Tibial nerve (tissue), 4 donors: ENCODE measurements at regions not wholly inside any gene's neighbourhood (a gene's known extent, or its start where the extent isn't known, plus 50 kb on each side); places are given as distances from the start of the nearest gene placed in this dataset.

Experiments
- DNase-seq, 2 donors: peaks; one replicate each; pipeline ENCODE4 v3.0.0-alpha.2; 2019; ENCODE audit warnings: low spot score in 2 of 2
- H3K27ac ChIP-seq, 4 donors: fragments of 200-600 bp; sonication (generic) in 3 of 4; one replicate each; pipeline ENCODE4 v1.5.1; 2017 to 2019; ENCODE audit warnings: mild to moderate bottlenecking in 1 of 4
- H3K27me3 ChIP-seq, 2 donors: fragments of 200-600 bp; sonication (generic) in 1 of 2; one replicate each; pipeline versions ENCODE4 v1.5.1 to v1.6.0; 2017 to 2019
- H3K36me3 ChIP-seq, 3 donors: fragments of 200-600 bp; sonication (generic); one replicate each; pipeline ENCODE4 v1.5.1; 2018 to 2019
- H3K4me1 ChIP-seq, 4 donors: fragments of 200-600 bp; sonication (generic) in 3 of 4; one replicate each; pipeline ENCODE4 v1.5.1; 2017 to 2019
- H3K4me3 ChIP-seq, 4 donors: fragments of 200-600 bp; sonication (generic) in 3 of 4; one replicate each; pipeline ENCODE4 v1.5.1; 2017 to 2019; ENCODE audit warnings: mild to moderate bottlenecking in 1 of 4, moderate library complexity in 1 of 4
- H3K9me3 ChIP-seq, 4 donors: fragments of 200-600 bp; sonication (generic) in 3 of 4; one replicate each; pipeline ENCODE4 v1.5.1; 2017 to 2019
- EP300 ChIP-seq, 2 donors: sonication (generic); formaldehyde crosslinking; IDR thresholded peaks; one replicate each; pipeline ENCODE4 v1.6.1; 2017; ENCODE audit warnings: antibody characterized with exemption in 2 of 2, mild to moderate bottlenecking in 1 of 2
- POLR2A ChIP-seq, 2 donors: fragments of 450-650 bp; IDR thresholded peaks; one replicate each; pipeline ENCODE4 v1.6.1; 2017; ENCODE audit warnings: antibody characterized with exemption in 2 of 2, mild to moderate bottlenecking in 2 of 2, moderate library complexity in 2 of 2
- WGBS, 2 donors: methylation state at CpG; one replicate each; pipeline ENCODE4 v1.1.5; 2018; 5-methylcytosine and 5-hydroxymethylcytosine counted together
- TF ChIP-seq, protein P1 (sequence below), 5 experiments: fragments of 200-600 bp in 3 of 5; fragments of 450-650 bp in 2 of 5; sonication (generic) in 3 of 5; IDR thresholded peaks; one replicate each; pipeline ENCODE4 v1.5.1; 2016 to 2019; ENCODE audit warnings: antibody characterized with exemption in 5 of 5, mild to moderate bottlenecking in 3 of 5, moderate library complexity in 2 of 5

DNA sequence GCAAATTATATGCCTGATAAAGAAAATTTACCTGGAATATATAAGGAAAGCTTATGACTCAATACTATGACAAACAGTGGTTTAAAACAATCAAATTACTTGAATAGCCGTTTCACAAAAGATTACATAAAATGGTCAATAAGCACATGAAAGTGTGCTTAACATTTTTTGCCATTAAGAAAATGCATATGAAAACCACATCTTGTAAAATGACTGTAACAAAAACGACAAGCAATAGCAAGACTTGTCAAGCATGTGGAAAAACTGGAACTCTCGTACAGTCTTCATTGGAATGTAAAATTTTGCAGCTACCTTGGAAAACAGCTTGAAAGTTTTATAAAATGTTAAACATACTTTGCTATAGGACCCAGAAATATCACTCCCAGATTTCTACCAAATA, 1110.3 kb downstream of the NAALADL2 start:
- TF ChIP-seq POLR2A (IDR thresholded peaks at IDR 0.05): no peak
- no peak for TF ChIP-seq EP300 (IDR thresholded peaks at IDR 0.05)
- TF ChIP-seq, protein P1, sequence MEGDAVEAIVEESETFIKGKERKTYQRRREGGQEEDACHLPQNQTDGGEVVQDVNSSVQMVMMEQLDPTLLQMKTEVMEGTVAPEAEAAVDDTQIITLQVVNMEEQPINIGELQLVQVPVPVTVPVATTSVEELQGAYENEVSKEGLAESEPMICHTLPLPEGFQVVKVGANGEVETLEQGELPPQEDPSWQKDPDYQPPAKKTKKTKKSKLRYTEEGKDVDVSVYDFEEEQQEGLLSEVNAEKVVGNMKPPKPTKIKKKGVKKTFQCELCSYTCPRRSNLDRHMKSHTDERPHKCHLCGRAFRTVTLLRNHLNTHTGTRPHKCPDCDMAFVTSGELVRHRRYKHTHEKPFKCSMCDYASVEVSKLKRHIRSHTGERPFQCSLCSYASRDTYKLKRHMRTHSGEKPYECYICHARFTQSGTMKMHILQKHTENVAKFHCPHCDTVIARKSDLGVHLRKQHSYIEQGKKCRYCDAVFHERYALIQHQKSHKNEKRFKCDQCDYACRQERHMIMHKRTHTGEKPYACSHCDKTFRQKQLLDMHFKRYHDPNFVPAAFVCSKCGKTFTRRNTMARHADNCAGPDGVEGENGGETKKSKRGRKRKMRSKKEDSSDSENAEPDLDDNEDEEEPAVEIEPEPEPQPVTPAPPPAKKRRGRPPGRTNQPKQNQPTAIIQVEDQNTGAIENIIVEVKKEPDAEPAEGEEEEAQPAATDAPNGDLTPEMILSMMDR (IDR thresholded peaks at IDR 0.05): no peak
- no peak overlapping the region for H3K27ac ChIP-seq
- no peak for DNase-seq
- H3K36me3 ChIP-seq: no peaks in the 10 kb centered on the region
- no peaks in the 10 kb centered on the region for H3K4me1 ChIP-seq
- peaks cover 0 to 29% (median 2%) of the 10 kb centered on the region in 4 donors for H3K9me3 ChIP-seq
- H3K27me3 ChIP-seq: no peaks in the 10 kb centered on the region
- WGBS, 2 donors: 87 to 89% methylated on average over 3 of the region's 3 CpGs
- no peak overlapping the region for H3K4me3 ChIP-seq

DNA sequence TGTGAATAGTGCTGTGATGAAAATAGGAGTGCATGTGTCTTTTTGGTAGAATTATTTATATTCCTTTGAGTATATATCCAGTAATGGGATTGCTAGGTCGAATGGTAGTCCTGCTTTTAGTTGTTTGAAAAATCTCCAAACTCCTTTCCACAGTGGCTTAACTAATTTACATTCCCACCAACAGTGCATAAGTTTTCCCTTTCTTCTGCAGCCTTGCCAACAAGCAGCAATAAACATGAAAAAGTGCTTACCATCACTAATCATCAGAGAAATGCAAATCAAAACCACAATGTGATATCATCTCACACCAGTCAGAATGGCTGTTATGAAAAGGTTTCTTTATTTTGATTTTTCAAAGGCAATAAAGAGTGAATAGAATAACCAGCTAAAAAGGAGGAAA, 1105.9 kb downstream of the NAALADL2 start:
- H3K36me3 ChIP-seq: no peaks in the 10 kb centered on the region
- peaks cover 0 to 19% (median 2%) of the 10 kb centered on the region in 4 donors for H3K9me3 ChIP-seq
- no peak overlapping the region for H3K4me3 ChIP-seq
- H3K27ac ChIP-seq: no peak overlapping the region
- no peak for DNase-seq
- no peaks in the 10 kb centered on the region for H3K4me1 ChIP-seq
- WGBS, 2 donors: 43 to 52% methylated on average over 1 of the region's 1 CpG
- H3K27me3 ChIP-seq: no peaks in the 10 kb centered on the region
- TF ChIP-seq, protein P1 (IDR thresholded peaks at IDR 0.05): no peak
- TF ChIP-seq EP300 (IDR thresholded peaks at IDR 0.05): no peak
- TF ChIP-seq POLR2A (IDR thresholded peaks at IDR 0.05): no peak

DNA sequence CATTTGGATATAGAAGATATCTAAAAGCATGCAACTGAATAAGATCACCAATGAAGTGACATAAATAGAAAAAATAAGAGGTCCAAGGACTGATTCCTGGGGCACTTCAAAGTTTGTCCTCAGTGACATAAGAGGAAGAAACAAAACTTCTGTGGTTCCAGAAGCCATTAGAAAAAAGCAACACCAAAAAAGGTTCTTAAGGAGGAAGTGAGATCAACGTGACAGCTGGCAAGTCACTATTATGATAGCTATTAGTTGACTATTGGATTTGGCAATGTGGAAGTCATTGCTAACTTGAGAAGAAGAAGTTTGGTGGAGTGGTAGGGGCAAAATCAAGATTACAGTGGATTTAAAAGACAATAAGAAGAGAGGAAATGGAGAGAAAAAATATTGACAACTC, 1098.3 kb downstream of the NAALADL2 start:
- DNase-seq: no peak
- H3K4me1 ChIP-seq: no peaks in the 10 kb centered on the region
- no peaks in the 10 kb centered on the region for H3K9me3 ChIP-seq
- no peak overlapping the region for H3K4me3 ChIP-seq
- no peak overlapping the region for H3K27ac ChIP-seq
- TF ChIP-seq EP300 (IDR thresholded peaks at IDR 0.05) (no peak), POLR2A (IDR thresholded peaks at IDR 0.05) (no peak)
- TF ChIP-seq, protein P1 (IDR thresholded peaks at IDR 0.05): no peak
- no peaks in the 10 kb centered on the region for H3K27me3 ChIP-seq
- H3K36me3 ChIP-seq: no peaks in the 10 kb centered on the region
- WGBS, 2 donors: 39 to 62% methylated on average over 1 of the region's 1 CpG

DNA sequence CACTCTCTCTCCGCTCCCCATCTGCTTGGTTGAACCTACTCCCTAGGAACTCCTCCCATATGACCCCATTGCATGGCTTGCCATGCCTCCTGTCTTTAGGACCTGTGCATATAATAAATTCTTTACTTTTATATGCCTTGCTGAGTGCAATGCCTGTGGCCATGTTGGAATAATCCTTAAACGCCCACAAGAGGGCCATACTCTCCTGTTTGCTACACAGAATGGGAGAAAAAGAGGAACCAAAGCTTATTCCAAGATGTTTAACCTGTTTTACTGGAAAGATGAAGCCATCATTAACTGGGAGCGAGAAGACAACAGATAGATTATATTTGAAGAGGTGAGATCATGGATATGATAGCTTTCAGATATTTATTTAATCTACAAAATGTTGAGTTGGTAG, 1097.8 kb downstream of the NAALADL2 start:
- Histone ChIP-seq H3K9me3 (no peaks in the 10 kb centered on the region), H3K36me3 (no peaks in the 10 kb centered on the region), H3K27ac (no peak overlapping the region), H3K4me1 (no peaks in the 10 kb centered on the region), H3K4me3 (no peak overlapping the region), H3K27me3 (no peaks in the 10 kb centered on the region)
- no peak for DNase-seq
- WGBS, 2 donors: 72 to 76% methylated on average over 3 of the region's 3 CpGs
- TF ChIP-seq, protein P1 (IDR thresholded peaks at IDR 0.05): no peak
- TF ChIP-seq EP300 (IDR thresholded peaks at IDR 0.05) (no peak), POLR2A (IDR thresholded peaks at IDR 0.05) (no peak)

DNA sequence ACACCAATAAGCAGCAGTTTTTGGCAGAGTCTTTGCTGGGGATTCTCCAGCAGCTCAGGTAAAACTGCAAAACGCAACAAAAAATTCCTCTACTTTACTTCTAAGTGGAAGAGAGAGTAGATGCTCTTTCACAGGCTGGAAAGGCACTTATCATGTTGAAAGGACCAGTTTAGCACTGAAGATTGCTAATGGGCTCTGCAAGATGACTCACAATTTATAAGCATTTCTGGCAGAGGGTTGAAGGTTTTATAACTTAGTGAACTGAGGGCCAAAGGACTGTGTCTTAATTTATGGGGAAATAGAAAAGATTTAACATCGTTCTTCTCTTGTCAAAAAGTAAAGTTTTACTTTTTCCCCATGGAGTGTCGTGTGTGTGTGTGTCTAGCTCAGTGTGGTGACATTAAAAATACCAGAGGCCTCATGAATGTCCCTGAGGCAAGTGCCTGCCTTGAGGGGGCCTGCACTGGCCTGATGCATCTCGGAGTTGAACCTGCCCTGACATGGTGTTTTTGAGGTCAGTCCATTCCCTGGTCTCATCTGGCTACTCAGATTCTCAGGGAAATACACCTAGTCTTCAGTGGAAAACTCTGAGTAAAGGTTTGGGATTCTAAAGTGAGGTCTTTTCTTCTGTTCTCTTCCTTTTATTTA, 1092.0 kb downstream of the NAALADL2 start:
- Histone ChIP-seq H3K4me1 (no peaks in the 10 kb centered on the region), H3K9me3 (no peaks in the 10 kb centered on the region), H3K27ac (no peak overlapping the region), H3K4me3 (no peak overlapping the region), H3K27me3 (no peaks in the 10 kb centered on the region), H3K36me3 (no peaks in the 10 kb centered on the region)
- TF ChIP-seq POLR2A (IDR thresholded peaks at IDR 0.05) (no peak), EP300 (IDR thresholded peaks at IDR 0.05) (no peak)
- TF ChIP-seq, protein P1 (IDR thresholded peaks at IDR 0.05): no peak
- no peak for DNase-seq
- WGBS, 2 donors: 47 to 54% methylated on average over 4 of the region's 4 CpGs
